Astrocyte (in vitro differentiated cells and primary cell): ENCODE measurements at regions not wholly inside any gene's neighbourhood (a gene's known extent, or its start where the extent isn't known, plus 50 kb on each side); places are given as distances from the start of the nearest gene placed in this dataset.

ENCODE experiments used
- DNase-seq: peaks from one replicate; pipeline ENCODE4 v3.0.0-alpha.2; 2010; ENCODE audit warnings: low read depth
- FAIRE-seq: peaks from 2 replicates; lab custom pipeline; 2011; peaks lifted over from hg19 to GRCh38; lab: Jason Lieb, UNC
- H2AFZ ChIP-seq: 2 replicates; pipeline ENCODE4 v1.6.0; 2012; ENCODE audit warnings: low read depth, low read length, inconsistent platforms
- H3K27ac ChIP-seq: 2 replicates; pipeline ENCODE4 v1.5.1; 2011; ENCODE audit warnings: low read depth, low read length, inconsistent platforms
- H3K27me3 ChIP-seq: 2 replicates; pipeline ENCODE4 v1.6.0; 2011; ENCODE audit warnings: low read length, inconsistent platforms; ENCODE audit not compliant: insufficient read depth
- H3K36me3 ChIP-seq: 2 replicates; pipeline ENCODE4 v1.5.1; 2011; ENCODE audit warnings: low read length, inconsistent platforms; ENCODE audit not compliant: insufficient read depth
- H3K4me1 ChIP-seq: 2 replicates; pipeline ENCODE4 v1.5.1; 2011; ENCODE audit warnings: low read length, inconsistent platforms; ENCODE audit not compliant: insufficient read depth
- H3K4me2 ChIP-seq: 2 replicates; pipeline ENCODE4 v1.6.0; 2012; ENCODE audit warnings: low read length, inconsistent platforms
- H3K4me3 ChIP-seq: 2 replicates; pipeline ENCODE4 v1.5.1; 2011; ENCODE audit warnings: low read depth, mild to moderate bottlenecking, low read length, inconsistent platforms; ENCODE audit not compliant: insufficient read depth
- H3K79me2 ChIP-seq: 2 replicates; pipeline ENCODE4 v1.6.0; 2012; ENCODE audit warnings: mild to moderate bottlenecking, low read length, inconsistent platforms; ENCODE audit not compliant: insufficient read depth
- H3K9ac ChIP-seq: 2 replicates; pipeline ENCODE4 v1.6.0; 2012; ENCODE audit warnings: mild to moderate bottlenecking, low read length, inconsistent platforms
- H3K9me3 ChIP-seq: 2 replicates; pipeline ENCODE4 v1.5.1; 2012; ENCODE audit warnings: low read depth, mild to moderate bottlenecking, low read length, inconsistent platforms; ENCODE audit not compliant: insufficient read depth
- H4K20me1 ChIP-seq: 2 replicates; pipeline ENCODE4 v1.6.0; 2012; ENCODE audit warnings: low read length, inconsistent platforms; ENCODE audit not compliant: insufficient read depth
- H3K27ac Mint-ChIP-seq: one replicate; pipeline ENCODE4 v1.8.0; 2021; ENCODE audit warnings: mild to moderate bottlenecking, mixed read lengths; ENCODE audit not compliant: unreplicated experiment
- H3K27me3 Mint-ChIP-seq: one replicate; pipeline ENCODE4 v1.8.0; 2021; ENCODE audit warnings: low read depth, mixed read lengths; ENCODE audit not compliant: unreplicated experiment
- H3K36me3 Mint-ChIP-seq: one replicate; pipeline ENCODE4 v1.8.0; 2021; ENCODE audit warnings: low read depth, mixed read lengths; ENCODE audit not compliant: unreplicated experiment
- H3K4me1 Mint-ChIP-seq: one replicate; pipeline ENCODE4 v1.8.0; 2021; ENCODE audit warnings: low read depth, mixed read lengths; ENCODE audit not compliant: unreplicated experiment
- H3K4me3 Mint-ChIP-seq: one replicate; pipeline ENCODE4 v1.8.0; 2021; ENCODE audit warnings: mild to moderate bottlenecking, moderate library complexity, mixed read lengths; ENCODE audit not compliant: unreplicated experiment
- H3K9me3 Mint-ChIP-seq: one replicate; pipeline ENCODE4 v1.8.0; 2021; ENCODE audit warnings: mild to moderate bottlenecking, mixed read lengths; ENCODE audit not compliant: unreplicated experiment
- CTCF ChIP-seq: IDR thresholded peaks from 2 replicates; pipeline ENCODE4 v1.5.1; 2011; ENCODE audit warnings: low read depth, mild to moderate bottlenecking, inconsistent platforms, low read length, moderate library complexity; ENCODE audit not compliant: insufficient read depth
- EZH2 ChIP-seq: IDR thresholded peaks from 2 replicates; pipeline ENCODE4 v1.6.1; 2012; ENCODE audit warnings: mild to moderate bottlenecking, low read length, inconsistent platforms; ENCODE audit not compliant: insufficient read depth

- Histone ChIP-seq H3K4me1 (peaks cover 4% of the 10 kb centered on the region), H3K27ac (no peak overlapping the region), H3K79me2 (no peaks in the 10 kb centered on the region), H3K36me3 (no peaks in the 10 kb centered on the region), H3K9me3 (no peaks in the 10 kb centered on the region), H4K20me1 (no peaks in the 10 kb centered on the region), H2AFZ (no peak overlapping the region), H3K4me3 (no peak overlapping the region), H3K9ac (no peak overlapping the region), H3K27me3 (no peaks in the 10 kb centered on the region), H3K4me2 (no peak overlapping the region)
- Mint-ChIP-seq H3K27me3 (no peaks in the 10 kb centered on the region), H3K4me1 (peaks cover 14% of the 10 kb centered on the region), H3K4me3 (no peak overlapping the region), H3K27ac (peak overlapping the region; percentile 29), H3K36me3 (no peaks in the 10 kb centered on the region), H3K9me3 (no peaks in the 10 kb centered on the region)
- FAIRE-seq, result no peak
- peak; percentile 11 for DNase-seq
- TF ChIP-seq EZH2, result no peak
These were observed 323.4 kb upstream of the SLC7A11 start for GRCh38 chr4:138565576-138565975.

GRCh38 chr4:138562544-138562991, 320.4 kb upstream of the SLC7A11 start:
- Histone ChIP-seq H4K20me1 (no peaks in the 10 kb centered on the region), H3K4me2 (no peak overlapping the region), H3K9ac (no peak overlapping the region), H3K27me3 (no peaks in the 10 kb centered on the region), H3K36me3 (no peaks in the 10 kb centered on the region), H3K79me2 (no peaks in the 10 kb centered on the region), H2AFZ (no peak overlapping the region), H3K9me3 (no peaks in the 10 kb centered on the region), H3K27ac (no peak overlapping the region), H3K4me3 (no peak overlapping the region), H3K4me1 (peaks cover 4% of the 10 kb centered on the region)
- peak; percentile 72 for DNase-seq
- no peak overlapping the region for H3K4me3 Mint-ChIP-seq
- peaks cover 12% of the 10 kb centered on the region for H3K4me1 Mint-ChIP-seq
- no peak overlapping the region for H3K27ac Mint-ChIP-seq
- no peaks in the 10 kb centered on the region for H3K27me3 Mint-ChIP-seq
- TF ChIP-seq EZH2 (no peak), CTCF (no peak)
- no peaks in the 10 kb centered on the region for H3K9me3 Mint-ChIP-seq
- H3K36me3 Mint-ChIP-seq, result no peaks in the 10 kb centered on the region
- no peak for FAIRE-seq

- H3K27me3 Mint-ChIP-seq, result no peaks in the 10 kb centered on the region
- no peak overlapping the region for H2AFZ ChIP-seq
These were observed 319.8 kb upstream of the SLC7A11 start for GRCh38 chr4:138561906-138562305.

More at GRCh38 chr4:138561906-138562305, 319.8 kb upstream of the SLC7A11 start:
- H3K9me3 ChIP-seq, result no peaks in the 10 kb centered on the region
- H3K4me1 ChIP-seq, result peaks cover 4% of the 10 kb centered on the region
- H3K9ac ChIP-seq, result no peak overlapping the region
- no peak overlapping the region for H3K4me2 ChIP-seq
- Mint-ChIP-seq H3K36me3 (no peaks in the 10 kb centered on the region), H3K27ac (no peak overlapping the region), H3K4me1 (peaks cover 9% of the 10 kb centered on the region), H3K4me3 (no peak overlapping the region), H3K9me3 (no peaks in the 10 kb centered on the region)
- H3K27ac ChIP-seq, result no peak overlapping the region
- no peaks in the 10 kb centered on the region for H3K79me2 ChIP-seq
- no peak for TF ChIP-seq CTCF
- no peak for TF ChIP-seq EZH2
- H3K36me3 ChIP-seq, result no peaks in the 10 kb centered on the region
- no peaks in the 10 kb centered on the region for H4K20me1 ChIP-seq
- H3K27me3 ChIP-seq, result no peaks in the 10 kb centered on the region
- no peak for FAIRE-seq
- DNase-seq, result no peak
- H3K4me3 ChIP-seq, result no peak overlapping the region
